ENCODE measurements at regions not wholly inside any gene's neighbourhood (a gene's known extent, or its start where the extent isn't known, plus 50 kb on each side); places are given as distances from the start of the nearest gene placed in this dataset.
"Not testable (repeated sequence)": the region's sequence is repeated elsewhere in the genome, so short reads cannot be mapped to it uniquely, and the experiment has no call there.

GRCh38 chr6:27132282-27132531 is 115.3 kb upstream of the PRSS16 start:
- TF ChIP-seq FOXM1 (IDR thresholded peaks at IDR 0.05; ENCODE audit: low read depth) = not testable (repeated sequence)
- TF ChIP-seq, protein P1, sequence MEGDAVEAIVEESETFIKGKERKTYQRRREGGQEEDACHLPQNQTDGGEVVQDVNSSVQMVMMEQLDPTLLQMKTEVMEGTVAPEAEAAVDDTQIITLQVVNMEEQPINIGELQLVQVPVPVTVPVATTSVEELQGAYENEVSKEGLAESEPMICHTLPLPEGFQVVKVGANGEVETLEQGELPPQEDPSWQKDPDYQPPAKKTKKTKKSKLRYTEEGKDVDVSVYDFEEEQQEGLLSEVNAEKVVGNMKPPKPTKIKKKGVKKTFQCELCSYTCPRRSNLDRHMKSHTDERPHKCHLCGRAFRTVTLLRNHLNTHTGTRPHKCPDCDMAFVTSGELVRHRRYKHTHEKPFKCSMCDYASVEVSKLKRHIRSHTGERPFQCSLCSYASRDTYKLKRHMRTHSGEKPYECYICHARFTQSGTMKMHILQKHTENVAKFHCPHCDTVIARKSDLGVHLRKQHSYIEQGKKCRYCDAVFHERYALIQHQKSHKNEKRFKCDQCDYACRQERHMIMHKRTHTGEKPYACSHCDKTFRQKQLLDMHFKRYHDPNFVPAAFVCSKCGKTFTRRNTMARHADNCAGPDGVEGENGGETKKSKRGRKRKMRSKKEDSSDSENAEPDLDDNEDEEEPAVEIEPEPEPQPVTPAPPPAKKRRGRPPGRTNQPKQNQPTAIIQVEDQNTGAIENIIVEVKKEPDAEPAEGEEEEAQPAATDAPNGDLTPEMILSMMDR (IDR thresholded peaks at IDR 0.05) = not testable (repeated sequence)
